HL-60 (cell line): ENCODE measurements at regions not wholly inside any gene's neighbourhood (a gene's known extent, or its start where the extent isn't known, plus 50 kb on each side); places are given as distances from the start of the nearest gene placed in this dataset.

Experiments used
- POLR2AphosphoS5 ChIP-seq: IDR thresholded peaks from 2 replicates; pipeline ENCODE4 v1.6.1; 2012; ENCODE audit warnings: low read depth
- TF ChIP-seq, protein P1 (sequence below): IDR thresholded peaks from one replicate; pipeline ENCODE4 v1.5.1; 2011; ENCODE audit warnings: low read length, control low read depth, inconsistent platforms; ENCODE audit not compliant: insufficient read depth

DNA sequence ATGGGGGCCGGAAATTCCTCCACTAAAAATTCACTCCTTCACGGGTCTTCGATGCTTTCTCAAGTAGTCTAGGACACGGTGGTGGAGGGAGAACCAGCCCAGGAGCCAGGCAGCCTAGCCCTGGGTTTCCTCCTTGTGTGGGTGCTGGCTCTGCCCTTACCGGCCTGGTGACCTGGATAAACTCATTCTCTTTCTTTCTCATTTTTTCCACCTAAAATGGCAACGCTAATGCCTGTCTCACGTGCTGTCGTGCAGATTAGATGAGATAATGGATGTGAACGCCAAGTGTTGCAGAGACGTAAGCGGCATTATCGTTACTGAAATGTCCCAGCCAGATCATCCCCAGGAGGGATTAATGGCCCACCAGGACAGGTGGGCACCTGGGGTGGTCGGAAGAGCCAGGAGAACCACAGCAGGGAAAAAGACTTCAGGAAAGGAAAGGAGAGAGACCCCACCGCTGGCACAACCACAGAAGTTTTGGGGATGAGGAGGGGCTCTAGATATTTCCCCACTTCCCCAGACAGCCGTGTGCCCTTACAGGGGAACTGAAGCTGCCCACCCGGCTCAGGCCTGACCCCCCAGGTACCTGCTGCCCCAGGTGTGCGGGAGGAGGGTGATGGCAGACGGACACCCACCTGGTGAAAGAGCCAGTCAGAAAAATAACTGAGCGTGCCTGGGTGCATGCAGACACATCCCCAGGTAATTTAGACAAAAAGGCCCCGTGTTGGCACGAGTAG lies 100.8 kb upstream of the ASAP2 start:
- TF ChIP-seq, protein P1, sequence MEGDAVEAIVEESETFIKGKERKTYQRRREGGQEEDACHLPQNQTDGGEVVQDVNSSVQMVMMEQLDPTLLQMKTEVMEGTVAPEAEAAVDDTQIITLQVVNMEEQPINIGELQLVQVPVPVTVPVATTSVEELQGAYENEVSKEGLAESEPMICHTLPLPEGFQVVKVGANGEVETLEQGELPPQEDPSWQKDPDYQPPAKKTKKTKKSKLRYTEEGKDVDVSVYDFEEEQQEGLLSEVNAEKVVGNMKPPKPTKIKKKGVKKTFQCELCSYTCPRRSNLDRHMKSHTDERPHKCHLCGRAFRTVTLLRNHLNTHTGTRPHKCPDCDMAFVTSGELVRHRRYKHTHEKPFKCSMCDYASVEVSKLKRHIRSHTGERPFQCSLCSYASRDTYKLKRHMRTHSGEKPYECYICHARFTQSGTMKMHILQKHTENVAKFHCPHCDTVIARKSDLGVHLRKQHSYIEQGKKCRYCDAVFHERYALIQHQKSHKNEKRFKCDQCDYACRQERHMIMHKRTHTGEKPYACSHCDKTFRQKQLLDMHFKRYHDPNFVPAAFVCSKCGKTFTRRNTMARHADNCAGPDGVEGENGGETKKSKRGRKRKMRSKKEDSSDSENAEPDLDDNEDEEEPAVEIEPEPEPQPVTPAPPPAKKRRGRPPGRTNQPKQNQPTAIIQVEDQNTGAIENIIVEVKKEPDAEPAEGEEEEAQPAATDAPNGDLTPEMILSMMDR, result no peak
- no peak for TF ChIP-seq POLR2AphosphoS5
